GM21367 (cell line): ENCODE measurements at regions not wholly inside any gene's neighbourhood (a gene's known extent, or its start where the extent isn't known, plus 50 kb on each side); places are given as distances from the start of the nearest gene placed in this dataset.

Source experiments
- ATAC-seq: cut with Tn5 transposase; IDR thresholded peaks from one replicate; pipeline ENCODE4 v1.9.1; 2021; ENCODE audit not compliant: unreplicated experiment

DNA sequence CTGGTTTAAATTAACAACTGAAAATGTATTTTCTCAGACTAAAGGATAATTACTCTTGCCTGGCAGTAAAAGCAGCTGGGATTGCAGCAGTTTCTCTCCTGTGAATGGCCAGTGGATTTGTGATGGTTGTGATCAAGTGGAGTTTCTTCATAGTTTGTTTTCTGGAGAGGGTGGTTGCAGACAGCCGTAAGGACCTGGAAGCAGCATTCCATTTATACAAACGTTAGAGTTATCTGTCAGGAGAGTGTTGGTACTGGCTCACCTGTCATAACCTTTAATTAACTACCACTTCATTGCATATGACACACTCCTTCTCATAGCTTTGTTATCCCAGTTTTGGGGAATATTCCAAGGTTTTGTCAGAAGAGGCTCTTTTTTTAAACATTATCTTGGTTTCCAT, 258.4 kb upstream of the SLC10A2 start:
- ATAC-seq = no peak

DNA sequence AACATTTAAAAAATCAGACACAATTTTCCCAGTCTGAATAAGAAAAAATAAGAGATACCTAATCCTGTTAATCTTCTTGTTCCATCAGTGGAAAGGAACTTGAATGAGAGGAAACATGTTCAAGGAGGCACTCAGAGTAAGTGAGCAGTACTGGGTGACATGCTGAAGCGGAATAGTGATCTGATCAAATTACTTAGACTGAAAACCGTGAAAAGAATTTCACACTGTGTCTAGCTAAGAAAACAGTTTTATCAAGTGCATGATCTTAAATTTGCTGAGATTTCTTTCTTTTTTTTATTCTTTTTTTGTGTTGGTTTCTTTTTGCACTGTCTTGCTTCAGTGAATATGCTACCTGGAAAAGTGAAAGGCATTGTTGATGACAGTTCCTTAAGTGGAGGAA, 249.5 kb upstream of the SLC10A2 start:
- ATAC-seq = no peak

DNA sequence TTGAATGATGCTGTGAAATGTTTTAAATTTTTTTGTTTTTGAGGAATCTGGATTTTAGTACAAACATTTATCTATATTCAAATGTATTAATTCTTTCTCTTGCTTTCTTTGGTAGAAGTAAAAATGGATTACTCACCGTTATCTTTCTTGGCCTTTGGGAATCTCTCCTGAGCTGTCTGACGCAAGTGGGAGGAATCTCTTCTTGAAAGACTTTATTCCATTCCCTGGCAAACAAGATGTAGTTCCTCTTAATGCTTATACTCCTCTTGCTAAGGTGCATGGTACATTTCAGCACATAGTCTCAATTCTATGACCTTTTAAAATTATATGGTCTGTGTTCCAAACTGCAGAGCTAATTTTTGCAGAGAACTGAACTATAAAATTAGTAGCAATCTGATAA, 246.2 kb upstream of the SLC10A2 start:
- no peak for ATAC-seq

DNA sequence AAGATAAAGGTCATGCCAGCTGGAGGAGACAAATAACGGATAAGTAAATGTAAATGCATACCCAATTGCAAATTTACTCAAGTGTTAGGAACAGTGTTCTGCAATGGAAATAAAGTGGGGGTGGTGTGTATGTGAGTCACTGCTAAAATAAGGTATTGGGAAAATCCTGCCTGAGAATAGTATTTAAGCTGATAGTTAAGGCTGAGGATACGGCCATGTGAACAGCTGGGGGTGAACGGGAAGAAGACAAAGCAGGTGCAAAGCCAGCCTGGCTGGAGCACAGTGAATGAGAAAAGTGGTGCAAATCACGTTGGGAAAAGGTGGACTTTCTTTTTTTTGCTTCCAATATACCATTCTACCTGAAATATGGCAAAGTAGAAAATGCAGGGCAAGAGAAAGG, 242.4 kb upstream of the SLC10A2 start:
- ATAC-seq = no peak

DNA sequence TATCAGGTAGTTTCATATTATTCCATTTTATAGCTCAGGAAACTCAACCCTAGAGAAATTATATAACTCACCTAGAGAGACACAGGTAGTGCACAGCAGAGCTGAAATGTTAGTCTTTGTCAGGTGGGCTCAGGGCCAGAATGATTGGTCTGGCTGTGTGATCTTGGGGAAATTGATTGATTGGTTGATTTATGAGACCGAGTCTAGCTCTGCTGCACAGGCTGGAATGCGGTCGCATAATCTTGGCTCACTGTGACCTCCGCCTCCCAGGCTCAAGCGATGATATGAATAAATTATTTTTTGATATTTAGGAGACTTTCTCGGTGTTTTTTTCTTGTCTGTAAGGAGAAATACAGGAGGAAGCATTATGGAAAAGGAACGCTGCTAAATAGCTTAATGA, 239.9 kb upstream of the SLC10A2 start:
- ATAC-seq = no peak

DNA sequence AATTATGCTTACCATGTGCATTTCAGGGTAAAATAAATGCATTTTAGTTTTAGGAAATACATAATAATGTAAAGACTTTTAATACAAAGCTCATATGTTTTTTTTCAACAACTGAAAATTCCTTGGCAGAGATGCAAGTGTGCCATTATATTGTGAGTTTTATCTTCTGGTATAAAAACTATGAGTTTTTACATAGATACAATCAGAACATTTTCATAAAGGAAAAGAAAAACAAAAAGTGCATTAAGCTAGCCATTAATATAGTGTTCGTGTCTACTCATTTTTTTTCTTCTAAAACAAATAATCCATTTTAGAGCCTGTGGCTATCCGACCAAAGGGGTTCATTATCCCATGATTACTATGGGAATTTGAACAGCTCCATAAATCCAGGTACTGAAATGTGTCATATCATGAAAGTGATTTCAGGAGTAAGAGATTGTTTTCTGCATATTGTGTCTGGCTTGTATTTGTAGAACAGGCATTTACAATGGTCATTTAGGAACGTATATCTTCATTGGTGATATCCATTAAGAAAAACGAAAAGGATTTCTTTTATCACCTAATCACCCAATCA, 236.9 kb upstream of the SLC10A2 start:
- ATAC-seq = no peak

DNA sequence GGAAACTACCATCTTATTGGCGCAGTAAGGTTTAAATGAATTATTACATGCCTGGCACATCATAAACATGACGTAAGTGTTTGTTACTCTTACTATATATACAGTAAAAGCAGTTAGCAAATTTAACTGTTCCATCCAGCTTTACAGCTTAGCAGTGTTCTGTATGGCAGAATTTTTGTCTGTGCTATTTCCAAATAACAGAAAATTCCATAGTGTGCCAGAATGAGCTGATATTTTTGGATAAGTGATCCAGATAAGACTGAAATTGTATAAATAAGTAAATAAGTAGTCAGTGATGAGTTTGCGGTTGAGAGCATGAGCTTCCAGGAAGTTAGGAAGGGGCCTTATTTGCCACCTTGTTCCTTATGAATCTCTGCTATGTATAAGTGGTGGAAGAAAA, 236.5 kb upstream of the SLC10A2 start:
- no peak for ATAC-seq

DNA sequence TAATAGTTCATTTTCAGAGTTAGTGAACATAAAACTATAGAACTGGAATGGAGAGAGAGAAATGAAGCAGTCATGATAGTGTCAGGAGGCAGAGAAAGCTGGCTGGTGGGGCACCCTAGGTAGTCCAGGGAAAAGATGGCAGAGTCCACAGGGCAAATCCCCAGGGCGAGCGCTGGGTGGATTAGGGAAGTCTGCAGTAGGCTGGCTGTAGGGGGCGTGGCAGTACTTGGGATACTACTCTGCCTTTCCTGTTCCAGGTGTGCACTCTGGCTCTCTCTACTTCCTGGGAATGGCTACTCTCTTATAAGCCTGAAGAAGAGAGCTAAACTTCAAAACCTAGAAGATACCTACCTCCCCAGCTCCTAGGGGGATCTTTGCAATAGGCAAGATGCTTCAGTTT, 232.9 kb upstream of the SLC10A2 start:
- ATAC-seq = no peak

DNA sequence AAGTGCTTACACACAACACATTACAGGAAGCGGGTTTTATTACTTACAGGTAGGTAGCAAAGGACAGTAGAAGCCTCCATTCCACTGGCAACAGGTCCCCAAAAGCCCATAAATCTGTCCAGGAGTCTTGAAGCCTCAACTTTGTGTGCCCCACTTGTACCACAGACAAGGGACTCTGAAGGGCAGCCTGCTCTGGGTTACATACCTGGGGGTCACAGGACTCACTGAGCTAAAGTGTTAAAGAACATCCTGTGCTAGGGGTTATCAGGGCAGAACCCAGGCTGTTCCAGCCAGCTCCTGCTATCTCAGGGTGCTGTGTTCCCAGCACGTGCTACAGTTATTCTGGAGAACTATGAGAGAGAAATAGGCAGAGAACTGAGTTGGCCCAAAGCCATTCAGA, 230.9 kb upstream of the SLC10A2 start:
- no peak for ATAC-seq

DNA sequence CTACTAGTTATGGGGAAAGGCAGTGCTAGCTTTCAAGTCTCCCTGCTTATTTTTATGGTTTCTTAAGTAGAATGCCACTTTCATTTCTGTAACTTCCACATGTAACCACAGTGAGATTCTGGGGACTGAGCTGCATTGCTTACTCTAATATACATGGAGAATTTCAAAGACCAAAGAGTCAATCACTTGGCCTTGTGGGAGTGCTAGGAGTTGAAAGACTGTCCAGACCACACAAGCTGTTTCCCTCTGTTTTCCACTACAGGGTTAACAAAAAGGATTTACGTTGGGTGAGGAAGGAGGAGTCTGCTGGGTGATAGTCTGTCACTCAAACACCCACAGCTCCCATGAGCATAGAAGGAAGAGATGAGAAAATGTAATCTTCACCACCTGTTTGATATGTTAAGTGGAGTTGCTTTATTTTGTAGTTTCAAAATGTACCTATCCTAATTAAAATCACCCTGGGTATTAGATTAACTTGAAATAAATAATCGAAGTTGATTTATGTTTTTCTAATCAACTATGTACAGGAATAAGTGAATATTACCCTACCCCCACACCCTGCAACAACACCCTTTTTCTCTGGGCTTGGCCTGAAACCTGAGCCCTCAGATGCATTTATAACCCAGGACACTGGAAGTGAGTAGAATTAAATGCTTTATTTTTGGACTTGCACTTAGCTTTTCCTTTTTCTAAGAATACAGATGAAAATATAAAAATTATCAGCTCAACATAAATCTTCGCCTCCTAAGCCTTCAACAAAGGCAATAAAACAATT, 225.8 kb upstream of the SLC10A2 start:
- ATAC-seq = peak; percentile 50

DNA sequence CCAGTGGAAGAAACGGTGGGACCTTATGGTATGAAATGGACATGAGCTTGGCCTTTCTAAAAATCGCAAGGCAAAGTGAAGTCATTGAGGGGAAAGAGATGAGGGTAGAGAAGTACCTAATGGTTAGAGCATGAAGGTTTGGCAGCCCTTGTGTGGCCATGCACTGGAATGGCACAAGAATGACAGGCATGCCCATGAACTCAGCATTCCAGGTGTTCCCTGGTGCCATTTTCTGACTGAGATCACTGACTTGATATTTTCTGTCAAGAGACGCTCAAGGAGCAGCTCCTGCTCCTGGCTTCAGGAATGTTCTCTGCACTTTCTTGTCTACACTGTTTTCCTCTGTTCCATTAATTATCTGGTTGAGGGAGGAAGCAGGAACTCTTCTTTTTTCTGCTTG, 225.0 kb upstream of the SLC10A2 start:
- no peak for ATAC-seq

DNA sequence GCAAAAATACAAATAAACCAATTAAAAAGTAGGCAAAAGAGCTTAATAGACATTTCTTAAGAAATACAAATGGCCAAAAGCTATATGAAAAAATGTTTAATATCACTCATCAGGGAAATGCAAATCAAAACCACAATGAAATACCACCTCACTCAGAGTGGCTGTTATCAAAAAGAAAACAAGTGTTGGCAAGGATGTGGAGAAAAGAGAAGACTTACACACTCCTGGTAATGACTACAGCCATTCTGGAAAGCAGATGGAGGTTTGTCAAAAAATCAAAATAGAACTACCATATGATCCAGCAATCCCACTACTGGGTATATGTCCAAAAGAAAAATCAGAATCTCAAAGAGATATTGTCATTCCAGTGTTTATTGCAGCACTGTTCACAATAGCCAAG, 223.5 kb upstream of the SLC10A2 start:
- ATAC-seq = no peak

DNA sequence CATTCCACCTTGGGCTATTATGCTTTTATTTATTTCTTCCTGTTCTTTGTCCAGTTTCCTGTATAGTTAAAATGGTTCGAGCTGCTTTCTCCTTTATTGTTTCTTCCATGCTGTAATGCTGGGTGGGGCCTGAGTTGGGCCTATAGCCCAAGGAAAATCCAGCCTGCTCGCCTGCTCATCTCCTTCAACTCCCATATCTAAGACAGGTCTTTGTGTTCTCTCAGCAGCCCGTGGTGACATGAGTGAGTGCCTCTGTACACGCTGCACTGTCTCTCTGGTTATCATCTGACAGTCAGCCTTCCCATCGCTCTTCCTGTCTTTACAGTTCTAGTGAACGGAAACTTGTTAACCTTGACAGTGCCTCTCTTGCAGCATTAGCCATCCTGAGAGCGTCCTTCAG, 221.9 kb upstream of the SLC10A2 start:
- no peak for ATAC-seq

DNA sequence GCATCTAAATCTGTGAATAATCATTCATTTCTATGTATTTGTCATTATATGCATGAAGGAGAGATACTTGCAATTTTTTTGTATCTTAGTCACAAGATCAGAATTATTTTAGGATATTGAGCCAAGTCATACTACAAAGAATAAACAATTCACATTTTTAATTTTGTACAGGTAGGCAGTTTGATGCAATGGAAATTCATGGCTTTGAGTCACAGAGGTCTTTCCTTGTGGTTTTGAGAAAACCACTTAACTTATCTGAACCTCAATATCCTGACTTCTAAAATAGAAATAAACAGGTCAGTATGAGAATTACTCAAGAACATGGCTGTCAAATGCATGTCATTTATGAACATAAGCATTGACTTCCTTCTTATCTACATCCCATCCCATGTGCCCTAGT, 221.4 kb upstream of the SLC10A2 start:
- ATAC-seq = no peak

DNA sequence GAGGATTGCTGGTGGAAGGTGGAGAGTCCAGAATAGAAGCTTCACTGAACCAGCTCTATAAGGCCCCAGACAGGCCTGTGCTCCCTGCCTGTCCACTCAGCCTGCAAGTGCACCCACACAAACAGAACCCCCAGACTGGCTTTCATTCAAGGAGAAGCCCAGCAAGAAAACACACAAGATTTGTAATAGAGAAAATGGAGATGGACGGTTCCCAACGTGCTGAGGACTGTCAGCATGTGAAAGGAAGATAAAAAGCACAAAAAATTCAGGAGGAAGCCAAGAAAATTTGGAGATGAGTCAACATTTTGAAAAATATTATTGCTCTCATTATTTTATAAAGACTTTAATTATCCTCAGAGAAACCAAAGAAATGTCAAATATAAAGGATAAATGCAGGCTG, 218.2 kb upstream of the SLC10A2 start:
- no peak for ATAC-seq

DNA sequence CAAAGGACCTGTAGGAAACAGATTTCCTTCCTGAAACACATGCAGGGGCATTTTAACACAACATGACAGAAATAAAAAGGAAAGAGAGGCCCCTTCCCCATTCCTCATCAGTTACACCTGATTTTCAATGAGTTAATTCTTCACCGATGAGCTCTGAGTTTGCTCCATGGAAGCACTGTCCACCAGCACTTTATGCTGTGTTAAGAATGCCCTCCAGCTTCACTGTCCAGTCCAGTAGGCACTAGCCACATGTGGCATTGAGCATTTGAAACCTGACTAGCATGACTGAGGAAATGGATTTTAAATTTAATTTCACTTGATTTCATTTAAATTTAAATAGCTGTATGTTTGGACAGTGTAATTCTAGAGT, 217.2 kb upstream of the SLC10A2 start:
- no peak for ATAC-seq

DNA sequence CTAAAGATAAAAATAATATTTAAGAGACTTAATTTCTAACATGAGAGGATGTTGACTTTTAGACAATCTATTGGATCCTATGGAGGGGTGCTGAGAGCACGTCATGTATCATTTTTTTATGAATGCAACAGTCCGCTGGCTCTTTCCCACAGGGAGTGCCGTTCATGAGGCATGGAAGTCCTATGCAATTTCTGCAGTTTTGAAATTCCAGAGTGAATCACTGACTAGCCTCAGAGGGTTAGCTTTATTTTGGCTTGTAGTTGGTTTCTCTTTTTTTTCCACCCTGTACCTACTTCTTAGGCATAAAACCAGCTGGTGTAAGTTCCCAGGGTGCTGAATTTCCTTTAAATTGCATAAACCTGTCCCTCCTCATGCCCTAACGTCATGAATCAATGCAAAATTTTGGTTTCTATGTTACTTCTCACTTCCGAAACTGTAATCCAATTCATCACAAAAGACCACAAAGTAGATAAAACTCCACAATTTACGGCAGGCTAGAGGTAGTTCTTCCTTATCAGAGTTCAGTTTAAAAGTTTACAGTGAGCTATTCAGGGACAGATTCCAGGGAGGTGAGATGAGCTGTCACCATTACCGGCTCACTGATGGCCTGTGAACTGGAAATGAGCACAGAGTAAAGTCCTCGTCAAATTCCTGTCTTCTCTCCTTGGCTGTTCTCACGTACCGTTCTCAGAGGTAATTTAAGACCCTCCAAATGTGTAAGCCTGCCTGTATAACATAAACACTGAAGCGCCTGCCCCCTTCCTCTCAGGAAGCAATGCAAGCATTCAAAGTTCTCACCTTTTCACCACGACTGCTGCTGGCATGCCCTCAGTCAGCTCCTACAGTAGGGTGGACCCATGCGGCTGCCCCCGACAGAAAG, 216.6 kb upstream of the SLC10A2 start:
- ATAC-seq = peak; percentile 44

DNA sequence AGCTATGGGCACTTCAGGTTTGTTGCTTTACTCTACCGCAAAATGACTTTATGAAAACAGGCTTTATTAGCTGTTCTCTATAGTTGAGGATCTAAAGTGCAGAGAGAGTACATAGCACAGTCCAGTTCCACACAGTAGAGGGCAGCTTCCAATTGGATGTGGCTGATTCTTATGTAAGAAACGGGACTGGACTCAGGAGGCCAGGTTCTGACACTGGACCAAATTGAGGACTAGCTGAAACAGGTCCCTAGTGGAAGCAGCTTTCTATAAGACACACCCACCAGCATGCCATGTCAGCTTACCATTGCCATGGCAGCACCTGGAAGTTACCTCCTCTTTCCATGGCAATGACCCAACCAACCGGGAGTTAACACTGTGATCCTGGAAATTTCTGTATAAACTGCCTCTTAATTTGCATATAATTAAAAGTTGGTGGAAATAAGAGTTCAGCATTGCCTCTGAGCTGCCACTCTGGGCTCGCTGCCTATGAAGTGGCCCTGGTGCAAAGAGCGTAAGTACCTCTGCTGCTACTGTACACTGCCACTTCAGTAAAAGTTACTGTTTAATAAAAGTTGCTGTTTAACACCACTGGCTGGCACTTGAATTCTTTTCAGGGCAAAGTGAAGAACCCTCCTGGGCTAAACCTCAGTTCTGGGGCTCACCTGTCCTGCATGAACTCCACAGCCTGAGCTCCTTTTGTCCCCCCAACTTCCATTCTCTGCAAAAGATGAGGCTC, 211.9 kb upstream of the SLC10A2 start:
- no peak for ATAC-seq

DNA sequence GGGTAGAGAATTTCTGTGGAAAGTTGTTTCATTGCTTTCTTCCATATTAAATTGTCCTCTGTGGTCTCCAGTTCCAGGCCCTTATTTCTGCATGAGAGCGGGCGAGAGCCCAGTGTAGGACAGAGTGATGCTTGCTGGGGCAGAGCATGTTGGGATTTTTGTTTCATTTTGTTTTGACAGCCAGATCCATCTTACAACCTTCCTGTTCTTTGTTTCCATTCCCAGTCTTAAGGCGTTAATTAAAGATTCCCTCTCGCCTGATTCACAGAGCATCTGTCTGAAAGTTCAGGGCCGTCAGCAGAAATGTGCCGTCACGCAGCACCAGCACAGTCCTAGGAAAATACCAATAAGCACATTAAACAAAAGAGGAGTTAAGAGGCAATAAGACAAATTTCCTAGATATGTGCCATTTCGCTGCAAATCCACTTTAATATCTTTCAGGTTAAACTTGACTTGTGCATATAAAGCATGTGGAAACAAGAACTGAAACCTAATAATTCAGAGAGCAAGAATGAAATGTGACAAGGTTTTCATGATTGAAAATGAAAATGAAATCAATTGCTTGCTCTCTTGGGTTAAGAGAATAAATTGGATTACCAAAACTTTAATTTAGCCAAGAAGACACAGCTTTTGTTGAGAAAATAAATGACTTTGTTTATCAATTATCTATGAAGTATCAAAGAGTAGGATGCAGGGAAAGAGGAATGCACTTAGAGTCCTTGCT, 210.7 kb upstream of the SLC10A2 start:
- ATAC-seq = peak; percentile 95

DNA sequence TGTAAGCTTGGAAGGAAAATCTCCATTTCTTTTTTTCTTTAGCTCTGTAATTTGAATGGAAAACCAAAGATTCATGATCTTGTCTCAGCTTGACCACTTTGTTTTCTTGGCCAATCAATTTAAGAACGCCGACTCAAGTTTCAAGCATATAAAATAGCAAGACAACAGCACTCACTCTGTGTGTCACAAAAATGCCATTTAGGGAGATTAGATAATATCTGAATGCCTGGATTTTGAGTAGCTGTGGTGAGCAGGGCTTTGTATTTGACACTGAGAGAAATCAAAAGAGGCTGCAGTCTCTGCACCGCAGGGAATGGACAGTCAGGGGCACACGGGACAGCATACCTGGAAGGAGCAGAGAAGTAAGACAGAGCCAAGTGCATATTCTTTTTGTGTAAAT, 209.5 kb upstream of the SLC10A2 start:
- no peak for ATAC-seq

DNA sequence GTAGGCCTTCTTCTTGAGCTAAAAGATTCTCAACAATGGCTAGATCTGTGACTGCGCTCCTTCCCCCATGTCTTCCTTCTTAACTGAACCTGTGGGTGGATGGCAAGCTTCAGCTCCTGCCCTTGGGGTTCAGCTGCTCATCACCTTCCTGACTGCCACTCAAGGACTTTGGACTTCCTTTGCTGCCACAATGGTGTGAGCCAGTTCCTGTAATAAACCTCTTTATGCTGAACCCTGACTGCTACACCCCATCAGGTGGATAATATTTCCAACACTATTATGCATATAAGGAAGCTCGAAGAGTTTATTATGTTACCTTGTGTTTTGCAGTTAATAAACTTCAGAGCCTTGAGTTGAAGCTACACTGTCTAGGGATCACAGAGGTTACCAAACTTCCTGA, 208.9 kb upstream of the SLC10A2 start:
- no peak for ATAC-seq
